GM03348 (cell line): ENCODE measurements at regions not wholly inside any gene's neighbourhood (a gene's known extent, or its start where the extent isn't known, plus 50 kb on each side); places are given as distances from the start of the nearest gene placed in this dataset.
"Not testable (repeated sequence)": the region's sequence is repeated elsewhere in the genome, so short reads cannot be mapped to it uniquely, and the experiment has no call there.

Experiments
- DNase-seq: peaks from one replicate; pipeline ENCODE4 v3.0.0; 2012; ENCODE audit warnings: low spot score

DNA sequence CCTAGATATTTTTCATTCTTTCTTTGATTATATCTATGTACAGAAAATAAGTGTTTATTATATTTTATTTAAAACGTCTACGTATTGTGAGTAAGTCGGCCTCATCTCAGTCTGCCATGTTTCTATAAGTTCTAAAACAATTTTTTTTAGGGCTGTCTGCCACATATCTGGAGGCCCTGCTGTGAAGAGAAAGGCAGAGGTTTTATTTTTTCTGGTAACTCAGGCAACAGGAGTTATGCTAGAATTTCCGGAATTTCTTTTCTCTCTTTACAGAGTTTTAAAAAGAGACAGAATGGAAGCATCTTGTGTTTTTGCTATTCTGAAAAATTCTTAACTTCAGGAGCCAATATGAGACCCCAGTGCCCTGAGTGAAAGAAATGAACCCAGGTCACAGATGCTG lies 1124.0 kb upstream of the TENM3 start:
- DNase-seq = no peak

DNA sequence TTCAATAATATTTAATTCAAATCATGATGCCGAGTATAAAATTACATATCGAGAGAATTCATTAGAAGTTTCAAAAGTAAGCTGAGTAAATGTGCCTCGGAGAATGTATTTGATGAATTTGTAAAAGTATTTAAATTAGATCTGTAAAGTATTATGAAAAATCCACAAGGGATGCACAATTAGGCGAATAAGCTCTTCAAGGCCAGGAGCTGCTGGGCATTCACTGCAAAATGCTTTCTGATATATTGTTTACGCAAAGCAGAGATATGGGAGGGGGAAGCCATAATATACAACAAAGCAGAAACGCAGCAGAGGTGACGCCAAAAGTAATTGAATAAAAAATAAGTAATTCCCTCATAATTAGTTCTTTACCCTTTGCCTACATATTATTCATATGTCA lies 1121.5 kb upstream of the TENM3 start:
- DNase-seq = no peak

DNA sequence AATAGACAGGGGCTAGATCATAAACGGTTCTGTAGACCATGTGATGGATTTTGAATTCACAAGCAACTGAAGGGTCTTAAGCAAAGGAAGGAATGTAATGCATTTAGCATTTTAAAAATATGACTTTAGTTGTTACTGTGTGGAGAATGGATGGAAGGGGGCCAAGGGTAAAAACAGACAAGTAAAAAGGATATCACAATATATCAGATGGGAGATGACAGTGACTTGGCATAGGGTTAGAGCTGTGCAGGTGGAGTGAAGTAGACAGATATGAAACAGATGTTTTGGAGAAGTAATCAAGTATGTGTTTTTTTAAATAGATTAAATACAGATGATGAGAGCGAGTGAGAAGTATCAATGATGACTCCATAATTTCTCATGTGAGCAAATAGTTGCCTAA lies 1116.0 kb upstream of the TENM3 start:
- no peak for DNase-seq

DNA sequence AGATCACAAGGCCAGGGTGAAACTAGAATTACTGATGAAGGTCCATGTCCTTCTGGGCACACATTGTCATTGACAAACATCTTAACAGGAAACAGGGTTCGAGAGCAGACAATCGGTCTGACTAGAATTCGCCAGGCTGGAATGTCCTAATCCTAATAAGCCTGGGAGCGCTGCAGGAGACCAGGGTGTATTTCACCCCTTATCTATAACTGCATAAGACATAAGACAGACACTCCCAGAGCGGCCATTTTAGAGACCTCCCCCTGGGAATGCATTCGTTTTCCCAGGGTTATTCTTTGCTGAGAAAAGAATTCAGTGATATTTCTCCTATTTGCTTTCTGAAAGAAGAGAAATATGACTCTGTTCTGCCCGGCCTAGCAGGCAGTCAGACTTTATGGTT lies 1112.9 kb upstream of the TENM3 start:
- not testable (repeated sequence) for DNase-seq

DNA sequence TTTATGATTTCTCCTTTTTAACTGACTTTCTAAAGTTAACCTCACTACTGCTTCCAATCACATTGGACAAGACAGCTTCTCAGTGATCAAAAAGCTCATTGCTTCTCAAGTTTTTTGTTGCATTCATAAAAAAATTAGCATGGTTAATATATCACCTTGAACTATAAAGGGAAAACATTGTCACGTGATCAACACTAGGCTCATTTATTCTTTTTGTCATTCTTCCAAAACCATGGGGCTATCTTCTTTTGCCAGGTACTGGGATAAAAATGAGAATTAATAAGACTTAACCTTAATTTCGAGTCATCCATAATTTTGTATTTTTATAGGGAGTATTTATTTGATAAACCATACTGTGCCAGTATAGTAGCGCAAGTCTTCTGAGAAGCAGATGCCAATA lies 1105.9 kb upstream of the TENM3 start:
- DNase-seq = no peak

DNA sequence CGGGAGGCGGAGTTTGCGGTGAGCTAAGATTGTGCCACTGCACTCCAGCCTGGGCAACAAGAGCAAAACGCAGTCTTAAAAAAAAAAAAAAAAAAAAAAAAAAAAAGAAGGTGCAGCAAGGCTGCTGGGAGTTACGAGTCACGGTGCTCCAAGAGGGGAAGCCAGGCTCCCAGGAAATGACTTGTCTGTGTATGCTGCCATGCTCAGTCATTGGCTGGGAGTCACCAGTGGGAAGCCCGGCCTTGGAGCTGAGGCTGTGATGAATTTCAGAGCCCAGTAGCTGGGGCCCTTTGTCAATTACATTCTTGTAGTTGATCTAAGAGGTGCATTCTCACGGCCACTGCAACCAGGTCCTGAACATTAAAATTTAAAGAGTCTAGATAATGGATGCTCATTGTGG lies 1105.1 kb upstream of the TENM3 start:
- no peak for DNase-seq

DNA sequence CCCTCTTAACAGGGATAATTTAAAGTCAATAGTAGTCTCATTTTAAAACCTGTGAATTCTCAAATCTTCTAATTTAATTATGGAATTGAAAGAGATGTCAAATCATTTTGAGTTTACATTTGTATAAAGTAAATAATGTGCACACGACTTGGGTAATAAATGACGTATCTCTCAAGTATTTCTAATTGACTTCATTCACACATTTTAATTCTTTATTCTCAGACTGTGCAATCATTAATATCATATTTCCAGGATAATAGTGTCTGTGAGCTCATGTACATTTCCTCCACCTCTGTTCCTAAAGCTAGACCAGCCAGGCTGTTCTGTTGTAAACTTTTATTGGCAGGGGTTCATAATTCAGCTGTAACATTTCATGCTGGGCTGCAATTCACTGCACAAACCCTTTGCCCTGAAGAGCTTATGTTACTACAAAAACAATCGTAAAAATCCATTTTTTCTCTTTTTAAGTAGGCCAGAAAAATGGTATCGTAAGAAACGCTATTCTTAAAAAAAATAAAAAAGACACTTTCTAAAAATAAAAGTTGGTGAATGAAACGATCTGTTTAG lies 1103.1 kb upstream of the TENM3 start:
- DNase-seq = no peak

DNA sequence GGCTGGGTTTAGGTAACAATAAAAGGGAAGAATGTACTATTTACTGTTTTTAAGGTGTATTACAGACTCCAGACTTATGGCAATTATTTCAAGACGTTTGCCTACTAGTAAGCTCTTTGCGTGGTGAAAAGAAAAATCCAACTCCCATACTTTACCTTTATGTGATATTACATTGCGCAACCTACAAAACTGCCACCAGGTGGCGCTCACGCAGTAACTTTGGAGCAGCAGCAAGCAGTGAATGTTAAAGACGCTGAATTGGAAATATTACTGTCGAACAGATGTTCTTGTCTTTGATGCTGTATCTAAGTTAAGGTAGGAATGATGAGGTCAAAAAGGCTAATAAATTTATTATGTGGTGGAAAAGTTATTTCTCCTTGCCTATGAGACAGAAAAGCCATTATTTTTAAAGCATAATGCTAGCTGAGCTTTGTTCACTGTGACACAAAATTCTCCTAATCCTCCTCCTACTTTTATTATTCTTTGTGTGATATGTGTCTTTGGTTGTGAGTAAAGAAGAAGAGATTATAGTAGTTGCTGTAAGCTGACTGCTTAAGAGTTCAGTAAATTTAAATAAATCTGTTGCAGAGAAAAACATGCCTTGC lies 1099.8 kb upstream of the TENM3 start:
- DNase-seq = peak; percentile 72

DNA sequence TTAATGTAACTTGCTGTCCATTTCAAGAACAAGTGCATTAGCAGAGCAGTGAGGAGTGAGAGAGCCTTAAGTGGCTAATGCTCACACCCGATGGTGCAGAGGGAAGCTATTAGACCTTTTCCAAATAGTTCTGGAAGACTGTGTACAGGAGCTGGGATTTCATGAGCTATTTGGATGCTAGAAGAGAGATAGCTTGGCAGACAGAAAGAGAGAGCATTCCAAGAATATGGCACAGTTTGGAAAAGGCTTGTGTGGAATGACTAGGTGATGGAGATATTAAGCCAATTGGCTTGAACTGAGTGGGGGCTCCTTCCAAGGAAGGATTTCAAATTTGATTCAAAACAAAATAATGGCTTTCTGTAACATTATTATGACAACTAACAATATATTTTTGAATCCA lies 1097.2 kb upstream of the TENM3 start:
- no peak for DNase-seq

DNA sequence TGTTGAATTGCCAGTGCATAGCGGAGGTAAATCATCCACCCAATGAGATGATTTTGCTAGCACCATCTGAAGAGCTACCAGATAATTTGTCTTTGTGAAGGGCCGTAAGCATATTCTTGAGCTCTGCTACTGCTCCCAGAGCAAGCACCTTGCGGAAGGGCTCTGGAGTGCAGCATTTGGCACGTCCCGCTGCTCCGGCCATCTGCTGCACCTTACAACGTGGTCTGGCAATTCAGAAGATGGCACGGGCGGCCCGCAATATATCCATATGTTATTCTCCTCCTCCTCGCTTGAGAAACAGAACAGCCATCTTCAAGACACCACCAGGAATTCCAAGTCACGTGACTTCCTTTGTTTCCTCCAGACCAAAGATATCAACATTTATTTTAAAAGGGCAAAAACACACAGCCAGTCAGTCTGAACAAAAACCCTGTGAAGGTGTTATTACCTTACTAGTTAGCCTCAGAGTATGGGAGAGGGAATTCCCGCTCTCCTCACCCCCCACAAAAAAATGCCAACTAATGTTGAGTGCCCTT lies 1095.7 kb upstream of the TENM3 start:
- DNase-seq = no peak

DNA sequence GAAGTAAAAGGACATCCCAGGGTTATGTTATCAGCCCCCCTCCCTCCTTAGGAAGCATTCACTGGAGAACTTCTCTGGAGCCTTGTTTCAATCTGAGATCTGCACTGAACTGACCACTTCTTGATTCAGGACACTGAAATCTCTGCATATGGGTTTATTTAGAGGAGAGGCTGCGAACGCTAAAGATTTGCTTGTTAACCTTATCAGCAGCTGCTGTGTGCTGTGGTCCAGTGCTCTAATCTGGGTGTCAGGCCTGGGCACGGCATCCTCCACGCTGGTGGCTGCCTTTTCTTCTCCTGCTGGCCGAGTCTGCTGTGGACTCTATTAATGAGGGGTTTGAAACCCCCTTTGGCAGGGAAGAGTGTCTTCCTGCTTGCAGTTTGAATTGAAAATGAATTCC lies 1094.7 kb upstream of the TENM3 start:
- no peak for DNase-seq

DNA sequence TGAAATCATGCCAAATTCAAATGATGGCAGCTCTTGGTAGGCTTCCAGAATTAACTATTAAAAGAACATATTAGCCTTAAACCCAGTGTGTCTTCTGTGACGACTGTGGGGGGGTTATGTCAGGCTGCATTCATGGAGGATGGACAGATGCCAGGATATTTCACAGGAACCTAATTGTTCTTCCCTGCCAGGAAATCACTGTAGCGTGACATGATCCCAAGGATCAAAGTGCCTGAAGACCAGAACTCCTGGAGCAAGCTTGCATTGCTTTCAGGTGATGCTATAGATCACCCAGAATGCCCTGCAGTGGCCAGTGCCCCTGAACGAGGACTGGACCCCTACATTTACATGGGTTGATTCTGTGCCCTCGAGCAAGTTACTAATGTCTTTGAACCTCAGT lies 1093.0 kb upstream of the TENM3 start:
- no peak for DNase-seq

DNA sequence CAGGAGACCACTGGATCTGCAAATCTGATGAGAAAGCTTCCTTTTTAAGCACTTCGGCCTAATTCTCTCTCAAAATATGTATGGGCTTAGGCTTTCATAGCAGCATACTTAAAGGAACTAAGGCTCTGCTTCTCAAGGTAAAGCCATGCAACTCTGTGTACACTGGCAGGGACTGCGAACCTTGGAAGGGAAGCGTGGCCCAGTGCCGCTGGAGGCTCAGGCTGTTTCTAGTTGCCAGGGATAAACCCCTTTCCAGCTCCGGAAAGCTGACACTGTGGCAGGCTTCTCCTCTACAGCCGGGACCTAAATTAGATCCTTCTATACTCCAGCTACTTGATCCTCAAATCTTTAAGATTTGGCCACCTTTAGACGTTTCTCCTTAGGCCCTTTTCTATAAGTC lies 1091.3 kb upstream of the TENM3 start:
- DNase-seq = no peak

DNA sequence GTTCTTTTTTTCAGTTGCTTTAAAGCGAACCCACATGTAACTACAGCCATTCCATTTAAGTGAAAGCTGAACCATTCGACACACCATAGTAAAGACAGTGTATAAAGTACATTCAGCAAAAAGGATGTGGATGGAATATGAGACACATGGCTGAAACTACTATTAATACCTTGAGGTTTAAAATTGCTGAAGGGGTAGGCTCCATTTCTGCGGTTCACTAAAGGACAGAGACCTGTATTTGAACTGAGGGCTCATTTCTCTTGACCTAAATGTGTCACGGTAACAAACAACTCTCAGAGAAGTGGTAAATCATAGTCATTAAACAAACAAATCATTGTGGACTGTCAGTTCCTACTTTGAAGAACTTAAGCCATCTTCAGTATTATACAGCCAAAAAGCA lies 1085.6 kb upstream of the TENM3 start:
- no peak for DNase-seq

DNA sequence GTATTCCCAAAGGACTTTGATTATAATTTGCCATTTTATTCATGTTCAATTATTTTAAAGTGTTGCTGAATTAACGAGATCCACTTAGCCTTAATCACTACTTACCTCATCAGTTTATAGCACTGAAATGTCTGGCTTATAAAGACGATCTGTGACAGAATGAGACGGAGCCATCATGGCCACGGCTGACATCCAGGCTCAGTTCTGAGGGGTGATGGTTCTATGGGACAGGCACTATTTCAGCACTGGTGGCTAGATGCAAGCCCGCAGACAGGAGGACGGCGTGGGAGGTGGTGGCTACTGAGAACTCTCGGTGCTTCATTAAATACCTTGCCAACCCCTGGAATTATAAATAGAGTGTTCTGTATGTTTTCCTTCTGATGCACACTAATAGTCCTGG lies 1084.2 kb upstream of the TENM3 start:
- no peak for DNase-seq

DNA sequence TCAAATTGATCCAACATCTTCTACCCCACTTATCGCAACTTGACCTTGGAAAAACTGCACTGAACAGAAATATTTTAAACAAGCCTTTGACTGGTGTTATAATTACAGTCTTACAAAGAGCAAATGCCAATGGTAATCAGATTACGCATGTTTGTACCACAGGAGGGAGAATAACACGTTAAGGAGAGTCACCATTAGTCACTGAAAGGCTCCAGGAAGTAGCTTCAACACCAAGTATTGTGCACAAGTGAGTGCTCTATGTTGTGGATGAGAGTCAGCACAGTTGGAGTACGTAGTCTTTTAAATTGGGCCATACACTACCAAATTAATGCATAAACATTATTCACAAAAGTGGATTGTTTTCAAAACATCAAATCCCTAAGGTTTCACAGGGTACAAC lies 1081.5 kb upstream of the TENM3 start:
- no peak for DNase-seq

DNA sequence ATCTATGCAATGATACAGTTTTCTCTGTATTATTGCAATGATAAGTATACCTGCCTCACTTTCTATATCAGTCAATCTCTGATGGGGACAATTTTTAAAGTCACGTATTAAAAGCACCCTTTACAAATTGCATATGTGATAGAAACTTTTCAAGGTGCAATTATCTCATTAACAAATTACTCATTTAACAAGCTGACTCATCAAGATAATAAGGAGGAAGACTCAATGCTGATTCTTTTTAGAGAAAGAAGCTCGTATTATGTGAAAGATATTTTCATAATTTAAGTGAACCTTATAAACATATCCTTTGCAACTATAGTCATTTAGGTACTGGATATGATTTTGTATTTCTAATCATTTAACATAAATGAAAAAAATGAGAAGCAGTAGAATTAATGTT lies 1080.9 kb upstream of the TENM3 start:
- no peak for DNase-seq

DNA sequence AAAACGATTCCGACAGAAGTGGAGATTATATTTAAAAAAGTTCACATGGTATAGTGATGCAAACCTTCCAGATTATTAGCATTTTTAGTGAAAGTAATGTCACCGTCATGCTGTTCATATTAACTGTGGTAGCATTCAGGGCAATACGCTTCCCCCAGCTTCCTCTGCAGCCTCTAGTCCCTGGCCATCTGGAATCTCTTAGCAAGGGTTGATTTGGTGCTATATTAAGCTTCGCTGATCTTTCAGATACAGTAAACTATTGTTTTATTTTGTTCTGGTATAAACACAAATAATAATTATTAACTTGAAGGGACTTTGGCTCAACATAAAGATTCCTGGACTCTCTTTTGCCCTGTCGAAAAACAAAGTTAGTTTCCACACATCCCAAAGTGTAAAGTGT lies 1080.5 kb upstream of the TENM3 start:
- peak; percentile 11 for DNase-seq

DNA sequence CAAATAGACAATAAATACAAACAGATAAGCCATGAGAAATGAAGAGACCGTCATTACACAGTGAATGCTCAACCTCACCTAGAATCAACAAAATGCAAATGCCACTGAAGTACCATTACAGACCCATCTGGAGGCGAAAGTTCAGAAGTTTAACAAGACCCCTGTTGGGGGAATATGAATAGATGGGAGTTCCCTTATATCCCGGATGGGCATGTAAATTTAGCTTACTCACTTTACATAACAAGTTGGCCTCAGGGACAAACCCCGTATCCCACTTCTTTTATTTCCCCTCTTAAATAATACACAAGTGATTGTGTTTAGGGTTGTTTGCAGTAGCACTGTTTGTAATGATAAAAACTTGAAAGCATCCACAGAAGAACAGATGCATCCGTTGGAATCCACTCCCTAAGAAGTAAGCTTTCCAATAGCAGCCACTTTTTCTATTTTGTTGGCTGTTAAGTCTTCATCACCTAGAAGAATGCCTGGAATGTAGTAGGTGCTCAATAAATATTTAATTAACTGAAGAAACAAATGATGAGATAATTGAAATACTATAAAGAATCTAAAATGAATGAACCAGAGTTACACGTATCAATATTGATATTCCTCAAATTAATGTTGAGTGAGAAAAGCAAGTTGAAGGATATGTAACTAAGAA lies 1076.3 kb upstream of the TENM3 start:
- DNase-seq = no peak

DNA sequence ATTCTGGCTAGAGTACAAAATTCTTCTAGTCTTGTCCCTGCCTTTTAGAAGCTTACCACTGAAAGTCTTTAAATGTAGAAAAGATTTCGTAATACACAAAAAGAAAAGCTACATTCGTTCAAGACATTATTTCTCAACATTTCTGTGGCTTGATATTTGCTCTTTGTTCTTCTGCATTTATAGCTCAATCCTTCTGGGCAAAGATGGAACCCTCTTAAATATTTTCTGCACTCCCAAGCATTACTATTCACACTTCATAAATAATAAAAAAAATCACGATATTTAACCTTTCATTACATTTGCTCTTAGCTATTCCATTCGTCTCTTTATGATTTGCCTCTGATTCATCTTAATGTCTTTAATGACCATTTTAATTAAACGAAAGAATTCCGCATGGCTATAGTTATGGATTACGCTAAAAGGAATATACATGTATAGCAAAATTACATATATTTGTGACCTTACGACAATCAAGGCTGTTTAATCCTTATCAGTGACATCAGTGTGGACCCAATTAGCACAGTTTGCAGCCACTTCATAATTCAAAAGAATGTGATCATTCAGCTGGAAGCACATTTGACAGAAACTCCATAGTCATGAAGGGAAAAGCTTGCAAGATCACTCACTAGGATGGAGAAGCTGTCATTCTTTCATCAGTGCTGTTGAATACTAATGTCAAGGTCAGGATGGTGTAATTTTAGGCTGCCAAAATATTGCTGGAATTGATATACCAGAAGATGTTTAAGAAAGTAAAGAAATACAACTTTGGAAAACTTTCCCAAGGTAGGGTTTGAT lies 1075.0 kb upstream of the TENM3 start:
- DNase-seq = no peak

DNA sequence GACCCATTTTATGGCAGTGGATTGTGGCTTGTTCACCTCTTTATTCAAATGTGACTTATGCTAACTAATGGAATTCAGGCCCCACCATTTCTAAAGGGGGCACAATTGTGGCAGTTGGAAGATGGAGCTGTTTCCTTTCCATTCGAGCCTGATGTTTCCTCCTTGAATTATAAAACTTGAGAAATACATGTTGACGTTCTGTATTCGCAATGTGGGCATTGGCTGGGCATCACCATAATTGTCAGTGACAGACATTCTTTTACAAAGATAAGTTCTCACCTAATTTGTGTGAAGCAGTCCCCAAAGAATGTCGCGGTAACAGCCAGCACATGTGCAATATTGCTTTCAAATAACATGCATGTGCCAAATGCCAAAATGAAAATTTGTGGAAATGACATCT lies 1070.2 kb upstream of the TENM3 start:
- DNase-seq = no peak

DNA sequence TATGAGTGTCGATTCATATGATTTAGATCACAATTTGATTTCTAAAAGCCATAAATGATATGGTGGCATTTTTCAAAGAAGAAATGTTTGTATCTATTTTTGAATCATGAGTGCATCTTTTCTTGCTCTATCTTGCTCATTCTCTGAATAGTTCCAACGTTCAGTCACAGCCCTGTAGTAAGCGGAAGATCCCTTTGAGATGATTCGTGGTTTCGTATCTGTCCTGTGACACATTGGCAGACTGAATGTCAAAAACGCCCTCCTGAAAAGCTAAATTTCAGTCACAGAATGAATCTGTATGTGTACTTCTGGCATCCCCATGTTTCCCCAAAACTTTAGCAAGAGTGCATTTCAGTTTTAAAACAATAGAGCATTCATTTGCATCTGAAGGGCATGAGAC lies 1066.9 kb upstream of the TENM3 start:
- DNase-seq = peak; percentile 31

DNA sequence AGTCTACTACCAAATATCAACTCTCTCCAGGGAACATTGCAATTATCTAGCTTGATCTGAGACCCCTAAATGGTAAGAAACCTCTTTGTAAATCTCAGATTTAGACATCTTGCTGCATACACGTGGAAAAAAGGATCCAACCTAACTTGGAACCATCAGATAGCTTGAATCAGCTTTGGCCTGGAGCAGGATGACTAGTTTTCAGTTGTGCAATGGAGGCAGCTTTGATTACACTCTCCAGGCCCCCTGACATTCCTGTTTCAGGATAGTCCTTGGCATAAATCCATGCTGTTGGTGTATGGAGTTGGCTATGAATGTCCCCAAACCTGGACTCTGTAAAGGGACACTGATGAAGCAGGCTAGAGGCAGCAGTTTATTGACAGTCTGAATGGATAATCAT lies 1061.9 kb upstream of the TENM3 start:
- DNase-seq = no peak
